ENCODE measurements at regions not wholly inside any gene's neighbourhood (a gene's known extent, or its start where the extent isn't known, plus 50 kb on each side); places are given as distances from the start of the nearest gene placed in this dataset.

DNA sequence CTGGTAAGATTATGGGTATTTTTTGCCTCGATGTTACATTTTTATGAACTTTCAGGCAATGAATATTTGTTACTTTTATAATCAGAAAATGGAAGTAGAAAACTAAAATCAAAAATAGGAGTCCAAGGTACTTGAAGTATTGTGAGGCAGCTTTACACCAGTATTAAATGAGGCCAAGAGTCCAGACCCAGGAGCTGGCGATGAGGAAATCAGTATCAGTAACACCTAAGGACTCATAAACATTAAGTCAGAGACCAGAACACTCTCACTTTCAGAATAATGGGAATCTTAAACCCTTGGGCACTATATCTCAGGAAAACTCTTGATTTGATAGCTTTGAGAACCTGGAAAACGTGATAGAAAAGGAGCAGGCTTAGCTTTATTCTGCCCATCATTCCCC lies 208.8 kb downstream of the GXYLT1 start:
- H3K79me2 ChIP-seq (ENCODE audit: control insufficient read depth, low read length) = no peaks in the 10 kb centered on the region
- no peaks in the 10 kb centered on the region for H3K9me2 ChIP-seq (replicated peaks; ENCODE audit: control insufficient read depth, low read length)
- H3K4me2 ChIP-seq (ENCODE audit: low read length) = no peak overlapping the region
- no peaks in the 10 kb centered on the region for H3K36me3 ChIP-seq (ENCODE audit: control insufficient read depth, low read length)
- H3F3A ChIP-seq (ENCODE audit: control insufficient read depth, insufficient read depth) = no peaks in the 10 kb centered on the region
- H4K20me1 ChIP-seq (ENCODE audit: control insufficient read depth, insufficient read depth, low read depth, low read length) = no peaks in the 10 kb centered on the region
- H3K27me3 ChIP-seq (ENCODE audit: control insufficient read depth, low read length) = peaks cover 8% of the 10 kb centered on the region; the same call in 1 of the 2 replicates
- peaks cover 4% of the 10 kb centered on the region; the same call in 1 of the 2 replicates for H3K4me1 ChIP-seq (ENCODE audit: control insufficient read depth, low read length)
- no peak overlapping the region for H3K4me3 ChIP-seq (ENCODE audit: low read length)
- H3K27ac ChIP-seq (ENCODE audit: low read depth, low read length) = no peak overlapping the region
- TF ChIP-seq EZH2phosphoT487 (IDR thresholded peaks at IDR 0.05; ENCODE audit: borderline replicate concordance, low read length) = no peak
- TF ChIP-seq, protein P1, sequence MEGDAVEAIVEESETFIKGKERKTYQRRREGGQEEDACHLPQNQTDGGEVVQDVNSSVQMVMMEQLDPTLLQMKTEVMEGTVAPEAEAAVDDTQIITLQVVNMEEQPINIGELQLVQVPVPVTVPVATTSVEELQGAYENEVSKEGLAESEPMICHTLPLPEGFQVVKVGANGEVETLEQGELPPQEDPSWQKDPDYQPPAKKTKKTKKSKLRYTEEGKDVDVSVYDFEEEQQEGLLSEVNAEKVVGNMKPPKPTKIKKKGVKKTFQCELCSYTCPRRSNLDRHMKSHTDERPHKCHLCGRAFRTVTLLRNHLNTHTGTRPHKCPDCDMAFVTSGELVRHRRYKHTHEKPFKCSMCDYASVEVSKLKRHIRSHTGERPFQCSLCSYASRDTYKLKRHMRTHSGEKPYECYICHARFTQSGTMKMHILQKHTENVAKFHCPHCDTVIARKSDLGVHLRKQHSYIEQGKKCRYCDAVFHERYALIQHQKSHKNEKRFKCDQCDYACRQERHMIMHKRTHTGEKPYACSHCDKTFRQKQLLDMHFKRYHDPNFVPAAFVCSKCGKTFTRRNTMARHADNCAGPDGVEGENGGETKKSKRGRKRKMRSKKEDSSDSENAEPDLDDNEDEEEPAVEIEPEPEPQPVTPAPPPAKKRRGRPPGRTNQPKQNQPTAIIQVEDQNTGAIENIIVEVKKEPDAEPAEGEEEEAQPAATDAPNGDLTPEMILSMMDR (IDR thresholded peaks at IDR 0.05; ENCODE audit: low read depth, low read length, poor library complexity, severe bottlenecking) = no peak
- H3K9me3 ChIP-seq (ENCODE audit: control insufficient read depth, insufficient read depth, low read length) = no peaks in the 10 kb centered on the region

DNA sequence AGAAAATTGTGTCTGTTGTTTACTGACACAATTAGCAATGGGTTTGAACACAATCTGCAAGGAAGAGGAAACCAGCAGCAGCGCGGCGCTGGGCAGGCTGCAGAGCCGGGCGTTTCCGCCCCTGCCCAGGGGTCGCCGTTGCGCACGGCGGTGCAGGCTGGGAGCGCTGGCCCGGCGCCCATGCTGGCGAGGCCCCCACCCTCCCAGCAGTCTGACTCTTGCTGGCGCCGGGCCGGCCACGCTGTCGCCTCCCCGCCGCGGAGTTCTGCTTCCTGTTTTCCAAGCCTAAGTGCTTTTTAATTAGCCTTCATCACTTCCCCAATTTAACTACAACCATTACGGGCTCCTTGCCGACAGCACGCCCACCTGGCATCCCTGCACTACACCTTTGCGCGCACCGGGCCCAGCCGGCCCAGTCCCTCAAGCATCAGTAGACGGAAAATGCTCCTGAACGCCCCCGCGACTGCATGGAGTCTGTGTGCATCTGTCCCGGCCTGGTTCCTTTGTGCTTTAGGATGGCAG lies 212.1 kb downstream of the GXYLT1 start:
- H3K4me1 ChIP-seq (ENCODE audit: control insufficient read depth, low read length) = peaks cover 4% of the 10 kb centered on the region; the same call in 1 of the 2 replicates
- no peak overlapping the region for H3K27ac ChIP-seq (ENCODE audit: low read depth, low read length)
- no peaks in the 10 kb centered on the region for H3K9me3 ChIP-seq (ENCODE audit: control insufficient read depth, insufficient read depth, low read length)
- TF ChIP-seq, protein P1 (IDR thresholded peaks at IDR 0.05; ENCODE audit: low read depth, low read length, poor library complexity, severe bottlenecking) = no peak
- no peak for TF ChIP-seq EZH2phosphoT487 (IDR thresholded peaks at IDR 0.05; ENCODE audit: borderline replicate concordance, low read length)
- H3K4me3 ChIP-seq (ENCODE audit: low read length) = peak overlapping the region; percentile 46
- H3K79me2 ChIP-seq (ENCODE audit: control insufficient read depth, low read length) = no peaks in the 10 kb centered on the region
- H3F3A ChIP-seq (ENCODE audit: control insufficient read depth, insufficient read depth) = no peaks in the 10 kb centered on the region
- no peaks in the 10 kb centered on the region for H3K9me2 ChIP-seq (replicated peaks; ENCODE audit: control insufficient read depth, low read length)
- peak overlapping the region; percentile 43 for H3K4me2 ChIP-seq (ENCODE audit: low read length)
- no peaks in the 10 kb centered on the region for H3K36me3 ChIP-seq (ENCODE audit: control insufficient read depth, low read length)
- H4K20me1 ChIP-seq (ENCODE audit: control insufficient read depth, insufficient read depth, low read depth, low read length) = no peaks in the 10 kb centered on the region
- H3K27me3 ChIP-seq (ENCODE audit: control insufficient read depth, low read length) = peaks cover 8% of the 10 kb centered on the region; the same call in 1 of the 2 replicates

DNA sequence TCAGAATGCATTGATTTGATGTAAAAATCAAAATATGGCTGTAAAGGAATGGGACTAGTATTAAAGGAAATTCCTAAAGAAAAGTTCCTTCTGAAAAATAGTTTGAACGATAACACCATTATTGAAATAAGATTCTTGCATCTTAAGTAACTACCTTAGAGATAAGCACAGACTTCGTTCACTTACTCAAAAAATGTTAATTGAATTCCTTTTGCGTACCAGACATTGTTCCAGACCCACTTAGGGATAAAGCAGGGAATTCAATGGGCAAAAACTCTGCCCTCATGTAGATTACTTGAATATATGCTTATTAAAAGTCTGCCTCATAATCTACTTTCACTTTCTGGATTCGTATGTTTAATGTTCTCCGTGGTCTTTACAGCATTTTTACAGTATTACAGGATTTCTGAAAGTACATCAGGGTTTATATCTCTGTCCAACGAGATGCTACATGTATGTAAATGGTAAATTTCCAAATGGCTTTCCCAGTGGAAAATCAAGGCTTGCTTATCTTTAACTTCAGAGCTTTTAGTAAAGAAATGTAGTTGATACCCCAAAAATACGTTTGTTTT lies 213.7 kb downstream of the GXYLT1 start:
- H3K4me3 ChIP-seq (ENCODE audit: low read length) = no peak overlapping the region
- H3K9me2 ChIP-seq (replicated peaks; ENCODE audit: control insufficient read depth, low read length) = no peaks in the 10 kb centered on the region
- H3K79me2 ChIP-seq (ENCODE audit: control insufficient read depth, low read length) = no peaks in the 10 kb centered on the region
- TF ChIP-seq EZH2phosphoT487 (IDR thresholded peaks at IDR 0.05; ENCODE audit: borderline replicate concordance, low read length) = no peak
- no peaks in the 10 kb centered on the region for H4K20me1 ChIP-seq (ENCODE audit: control insufficient read depth, insufficient read depth, low read depth, low read length)
- H3K27me3 ChIP-seq (ENCODE audit: control insufficient read depth, low read length) = peaks cover 8% of the 10 kb centered on the region; the same call in 1 of the 2 replicates
- no peaks in the 10 kb centered on the region for H3K36me3 ChIP-seq (ENCODE audit: control insufficient read depth, low read length)
- no peaks in the 10 kb centered on the region for H3K9me3 ChIP-seq (ENCODE audit: control insufficient read depth, insufficient read depth, low read length)
- no peak overlapping the region for H3K4me2 ChIP-seq (ENCODE audit: low read length)
- no peaks in the 10 kb centered on the region for H3F3A ChIP-seq (ENCODE audit: control insufficient read depth, insufficient read depth)
- H3K4me1 ChIP-seq (ENCODE audit: control insufficient read depth, low read length) = peaks cover 4% of the 10 kb centered on the region; the same call in 1 of the 2 replicates
- no peak overlapping the region for H3K27ac ChIP-seq (ENCODE audit: low read depth, low read length)

DNA sequence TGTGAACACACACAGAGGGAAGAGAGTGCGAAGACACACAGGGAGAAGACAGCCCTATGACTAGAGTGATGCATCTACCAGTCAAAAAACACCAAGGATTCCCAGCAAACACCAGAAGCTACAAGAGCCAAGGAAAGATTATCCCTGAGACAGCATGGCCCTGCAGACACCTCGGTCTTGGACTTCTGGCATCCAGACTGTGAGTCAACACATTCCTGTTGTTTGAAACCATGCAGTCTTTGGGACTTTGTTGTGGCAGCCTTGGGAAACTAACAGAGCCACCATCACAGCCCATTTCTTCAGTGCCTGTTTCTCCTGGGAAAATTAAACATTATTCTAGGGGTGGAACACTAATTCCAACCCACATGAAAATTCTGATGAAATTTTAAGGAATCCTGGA lies 220.6 kb downstream of the GXYLT1 start:
- Histone ChIP-seq H3K4me2 (ENCODE audit: low read length) (no peak overlapping the region), H4K20me1 (ENCODE audit: control insufficient read depth, insufficient read depth, low read depth, low read length) (no peaks in the 10 kb centered on the region), H3K9me3 (ENCODE audit: control insufficient read depth, insufficient read depth, low read length) (no peaks in the 10 kb centered on the region), H3K9me2 (replicated peaks; ENCODE audit: control insufficient read depth, low read length) (no peaks in the 10 kb centered on the region), H3K4me1 (ENCODE audit: control insufficient read depth, low read length) (no peaks in the 10 kb centered on the region), H3K27me3 (ENCODE audit: control insufficient read depth, low read length) (peaks cover 4% of the 10 kb centered on the region; the same call in 1 of the 2 replicates), H3K4me3 (ENCODE audit: low read length) (no peak overlapping the region), H3K27ac (ENCODE audit: low read depth, low read length) (no peak overlapping the region), H3K79me2 (ENCODE audit: control insufficient read depth, low read length) (no peaks in the 10 kb centered on the region), H3K36me3 (ENCODE audit: control insufficient read depth, low read length) (no peaks in the 10 kb centered on the region), H3F3A (ENCODE audit: control insufficient read depth, insufficient read depth) (no peaks in the 10 kb centered on the region)
- TF ChIP-seq, protein P1 (IDR thresholded peaks at IDR 0.05; ENCODE audit: low read depth, low read length, poor library complexity, severe bottlenecking) = no peak
- TF ChIP-seq EZH2phosphoT487 (IDR thresholded peaks at IDR 0.05; ENCODE audit: borderline replicate concordance, low read length) = no peak

Data from DOHH2 (cell line).